Panc1 (cell line): ENCODE measurements at regions not wholly inside any gene's neighbourhood (a gene's known extent, or its start where the extent isn't known, plus 50 kb on each side); places are given as distances from the start of the nearest gene placed in this dataset.

ENCODE experiments used
- ATAC-seq: fragments of 200-7000 bp; cut with Tn5 transposase; 2 replicates; pipeline ENCODE4 v1.9.1; 2020; ENCODE audit warnings: mild to moderate bottlenecking, moderate library complexity
- BruUV-seq: library from RNA; stranded (reverse); fragments of 400-500 nt; replicated peaks from 2 replicates; lab custom pipeline; 2021; lab: Mats Ljungman, UMichigan
- CTCF ChIA-PET: fragments of 300-600 bp; sonication (Branson Sonifier 250); formaldehyde crosslinking; loops from one replicate; lab custom pipeline; 2022; ENCODE audit warnings: antibody characterized with exemption; lab: Charles Lee
- POLR2A ChIA-PET: fragments of 300-600 bp; sonication (Branson Sonifier 250); formaldehyde crosslinking; loops from one replicate; lab custom pipeline; 2022; ENCODE audit warnings: antibody characterized with exemption; lab: Charles Lee
- DNase-seq: peaks from one replicate; pipeline ENCODE4 v3.0.0-alpha.2; 2010; ENCODE audit warnings: low read depth, low spot score
- H3K27ac ChIP-seq: 2 replicates; pipeline ENCODE4 v1.5.1; 2011; ENCODE audit warnings: mild to moderate bottlenecking, low read length, inconsistent platforms
- H3K27me3 ChIP-seq: fragments of 200-500 bp; sonication (Bioruptor generic); 2 replicates; pipeline ENCODE4 v1.6.0; 2014; ENCODE audit warnings: low read length, inconsistent platforms; ENCODE audit not compliant: control insufficient read depth, insufficient read depth
- H3K36me3 ChIP-seq: fragments of 200-500 bp; sonication (Bioruptor generic); 2 replicates; pipeline ENCODE4 v1.5.1; 2014; ENCODE audit warnings: inconsistent platforms, mild to moderate bottlenecking, low read length, moderate library complexity; ENCODE audit not compliant: control insufficient read depth, insufficient read depth
- H3K4me1 ChIP-seq: 2 replicates; pipeline ENCODE4 v1.5.1; 2011; ENCODE audit warnings: inconsistent platforms, mild to moderate bottlenecking, low read length, moderate library complexity; ENCODE audit not compliant: control insufficient read depth, insufficient read depth
- H3K4me3 ChIP-seq, 2 experiments: 2 replicates each; pipeline ENCODE4 v1.5.1; 2011 to 2012; ENCODE audit warnings: low read depth in 2 of 2, low read length in 2 of 2, mild to moderate bottlenecking in 2 of 2, inconsistent platforms in 1 of 2, moderate library complexity in 1 of 2
- H3K9me3 ChIP-seq: fragments of 200-500 bp; sonication (Bioruptor generic); 2 replicates; pipeline ENCODE4 v1.5.1; 2014; ENCODE audit warnings: low read depth, mild to moderate bottlenecking, inconsistent platforms, low read length, moderate library complexity; ENCODE audit not compliant: control insufficient read depth, insufficient read depth
- POLR2AphosphoS5 ChIP-seq: IDR thresholded peaks from 2 replicates; pipeline ENCODE4 v1.6.1; 2012; ENCODE audit warnings: mild to moderate bottlenecking, low read depth, low read length, moderate library complexity
- REST ChIP-seq, 2 experiments: IDR thresholded peaks; 2 replicates each; pipeline ENCODE4 v1.6.1; 2011 to 2012; ENCODE audit warnings: low read depth in 2 of 2, control low read depth in 1 of 2, low read length in 1 of 2, mild to moderate bottlenecking in 1 of 2, moderate library complexity in 1 of 2; ENCODE audit not compliant: insufficient read depth in 1 of 2
- SIN3A ChIP-seq: IDR thresholded peaks from 2 replicates; pipeline ENCODE4 v1.6.1; 2012; ENCODE audit warnings: low read depth, mild to moderate bottlenecking, low read length, moderate library complexity, borderline replicate concordance; ENCODE audit not compliant: insufficient read depth
- TCF7L2 ChIP-seq: IDR thresholded peaks from 2 replicates; pipeline ENCODE4 v1.6.1; 2011; ENCODE audit warnings: mild to moderate bottlenecking, low read depth, low read length, inconsistent platforms
- in situ Hi-C: cut with HindIII; loops from 2 replicates; pipeline ENCODE4 v1.10.0; 2016; ENCODE audit warnings: low sequenced_read_pairs, low pct_unique_long_range_greater_than_20kb
- intact Hi-C: fragments of 100-400 bp; cut with micrococcal nuclease; formaldehyde crosslinking; loops from one replicate; pipeline ENCODE4 v1.10.0; 2022; ENCODE audit not compliant: unreplicated experiment
- TF ChIP-seq, protein P1 (sequence below): fragments of 450-650 bp; IDR thresholded peaks from 2 replicates; pipeline ENCODE4 v1.5.1; 2017; ENCODE audit warnings: mild to moderate bottlenecking

- no peak for DNase-seq
- ChIA-PET POLR2A (no interaction called here), CTCF (no interaction called here)
- BruUV-seq, result no TSS peak
- ATAC-seq, result no peak
- no peaks in the 10 kb centered on the region for H3K27me3 ChIP-seq
- H3K36me3 ChIP-seq, result no peaks in the 10 kb centered on the region
- TF ChIP-seq POLR2AphosphoS5, result no peak
- TF ChIP-seq SIN3A, result no peak
- TF ChIP-seq, protein P1, sequence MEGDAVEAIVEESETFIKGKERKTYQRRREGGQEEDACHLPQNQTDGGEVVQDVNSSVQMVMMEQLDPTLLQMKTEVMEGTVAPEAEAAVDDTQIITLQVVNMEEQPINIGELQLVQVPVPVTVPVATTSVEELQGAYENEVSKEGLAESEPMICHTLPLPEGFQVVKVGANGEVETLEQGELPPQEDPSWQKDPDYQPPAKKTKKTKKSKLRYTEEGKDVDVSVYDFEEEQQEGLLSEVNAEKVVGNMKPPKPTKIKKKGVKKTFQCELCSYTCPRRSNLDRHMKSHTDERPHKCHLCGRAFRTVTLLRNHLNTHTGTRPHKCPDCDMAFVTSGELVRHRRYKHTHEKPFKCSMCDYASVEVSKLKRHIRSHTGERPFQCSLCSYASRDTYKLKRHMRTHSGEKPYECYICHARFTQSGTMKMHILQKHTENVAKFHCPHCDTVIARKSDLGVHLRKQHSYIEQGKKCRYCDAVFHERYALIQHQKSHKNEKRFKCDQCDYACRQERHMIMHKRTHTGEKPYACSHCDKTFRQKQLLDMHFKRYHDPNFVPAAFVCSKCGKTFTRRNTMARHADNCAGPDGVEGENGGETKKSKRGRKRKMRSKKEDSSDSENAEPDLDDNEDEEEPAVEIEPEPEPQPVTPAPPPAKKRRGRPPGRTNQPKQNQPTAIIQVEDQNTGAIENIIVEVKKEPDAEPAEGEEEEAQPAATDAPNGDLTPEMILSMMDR, result no peak
- intact Hi-C loops (no loop called here), in situ Hi-C loops (no loop called here)
- H3K4me3 ChIP-seq, result no peak overlapping the region
- H3K9me3 ChIP-seq, result no peaks in the 10 kb centered on the region
- H3K4me1 ChIP-seq, result no peaks in the 10 kb centered on the region
- peak overlapping the region; percentile 21 for H3K27ac ChIP-seq
Observed at GRCh38 chr4:13892739-13893105, 265.2 kb upstream of the BOD1L1 start.

DNA sequence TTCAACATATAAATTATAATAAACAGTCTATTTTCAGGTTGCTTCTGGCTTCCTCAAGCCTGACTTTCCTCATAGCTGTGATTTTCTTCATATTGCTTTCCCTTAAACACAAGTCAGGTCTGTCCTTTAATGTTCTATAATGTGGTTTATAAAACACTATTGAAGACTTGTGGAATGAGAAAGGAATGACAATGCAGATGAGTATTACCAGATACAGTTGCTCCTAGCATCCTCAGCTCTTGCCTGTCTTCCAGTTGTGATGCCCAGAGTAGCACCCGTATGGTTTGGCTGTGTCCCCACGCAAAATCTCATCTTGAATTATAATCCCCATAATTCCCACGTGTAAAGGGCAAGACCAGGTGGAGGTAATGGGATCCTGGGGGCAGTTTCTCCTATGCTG is 265.7 kb upstream of the BOD1L1 start:
- intact Hi-C loops, result no loop called here
- ChIA-PET POLR2A (no interaction called here), CTCF (no interaction called here)
- no TSS peak for BruUV-seq
- H3K4me1 ChIP-seq, result no peaks in the 10 kb centered on the region
- in situ Hi-C loops, result no loop called here
- H3K36me3 ChIP-seq, result no peaks in the 10 kb centered on the region
- ATAC-seq, result no peak
- no peak overlapping the region; the same call in 1 of the 2 replicates for H3K27ac ChIP-seq
- no peak for DNase-seq
- H3K9me3 ChIP-seq, result no peaks in the 10 kb centered on the region
- TF ChIP-seq POLR2AphosphoS5 (no peak), SIN3A (no peak), TCF7L2 (no peak), REST (IDR thresholded peaks at IDR 0.05; ENCODE audit: insufficient read depth in 1 of 2, low read depth in 2 of 2, low read length in 1 of 2) (no peak)
- TF ChIP-seq, protein P1, result no peak
- H3K4me3 ChIP-seq, result no peak overlapping the region
- no peaks in the 10 kb centered on the region for H3K27me3 ChIP-seq
